ENCODE measurements at regions not wholly inside any gene's neighbourhood (a gene's known extent, or its start where the extent isn't known, plus 50 kb on each side); places are given as distances from the start of the nearest gene placed in this dataset.

GRCh38 chr5:178808886-178809285 is 50.9 kb upstream of the ZNF354B start:
- H3K4me1 ChIP-seq, result no peaks in the 10 kb centered on the region
- TF ChIP-seq POLR2AphosphoS5 (IDR thresholded peaks at IDR 0.05) (no peak), EP300 (IDR thresholded peaks at IDR 0.05) (no peak), CTCF (IDR thresholded peaks at IDR 0.05) (no peak), POLR2A (IDR thresholded peaks at IDR 0.05; ENCODE audit: low read depth) (no peak)

GRCh38 chr5:178801021-178801420 is 58.7 kb upstream of the ZNF354B start:
- Histone ChIP-seq H3K4me1 (no peaks in the 10 kb centered on the region), H3K9me3 (no peaks in the 10 kb centered on the region), H3K27me3 (peaks cover 0 to 12% (median 0%) of the 10 kb centered on the region in 4 donors), H3K36me3 (no peaks in the 10 kb centered on the region), H3K27ac (replicated peaks in 1 of 4) (no peak overlapping the region), H3K4me3 (no peak overlapping the region)
- WGBS, result 84% methylated on average over 5 of the region's 5 CpGs
- TF ChIP-seq CTCF (IDR thresholded peaks at IDR 0.05), result no peak
- no peak for TF ChIP-seq POLR2A (IDR thresholded peaks at IDR 0.05; ENCODE audit: low read depth)
- TF ChIP-seq POLR2AphosphoS5 (IDR thresholded peaks at IDR 0.05), result no peak
- TF ChIP-seq EP300 (IDR thresholded peaks at IDR 0.05), result no peak
- intact Hi-C loops (cut with DNase I), result no loop called here
- DNase-seq (ENCODE audit: extremely low spot score), result no peak

More at GRCh38 chr5:178808886-178809285, 50.9 kb upstream of the ZNF354B start:
- H3K4me3 ChIP-seq, result no peak overlapping the region
- no peaks in the 10 kb centered on the region for H3K9me3 ChIP-seq
- no peaks in the 10 kb centered on the region for H3K36me3 ChIP-seq
- H3K27me3 ChIP-seq, result peaks cover 0 to 22% (median 0%) of the 10 kb centered on the region in 4 donors
- H3K27ac ChIP-seq (replicated peaks in 1 of 4), result no peak overlapping the region
- DNase-seq (ENCODE audit: extremely low spot score), result no peak
- intact Hi-C loops (cut with DNase I), result no loop called here
- WGBS, result 64% methylated on average over 5 of the region's 5 CpGs

GRCh38 chr5:178797546-178798440 is 62.0 kb upstream of the ZNF354B start:
- Histone ChIP-seq H3K36me3 (no peaks in the 10 kb centered on the region), H3K9me3 (no peaks in the 10 kb centered on the region), H3K27me3 (peaks cover 0 to 18% (median 0%) of the 10 kb centered on the region in 4 donors), H3K4me3 (no peak overlapping the region), H3K4me1 (no peaks in the 10 kb centered on the region), H3K27ac (replicated peaks in 1 of 4) (no peak overlapping the region)
- intact Hi-C loops (cut with DNase I), result no loop called here
- DNase-seq (ENCODE audit: extremely low spot score), result no peak
- TF ChIP-seq EP300 (IDR thresholded peaks at IDR 0.05) (no peak), POLR2AphosphoS5 (IDR thresholded peaks at IDR 0.05) (no peak), POLR2A (IDR thresholded peaks at IDR 0.05; ENCODE audit: low read depth) (no peak), CTCF (IDR thresholded peaks at IDR 0.05) (no peak)
- WGBS, result 75% methylated on average over 13 of the region's 19 CpGs

GRCh38 chr5:178797101-178797521 is 62.6 kb upstream of the ZNF354B start:
- TF ChIP-seq POLR2AphosphoS5 (IDR thresholded peaks at IDR 0.05), result no peak
- no peak for TF ChIP-seq CTCF (IDR thresholded peaks at IDR 0.05)
- TF ChIP-seq POLR2A (IDR thresholded peaks at IDR 0.05; ENCODE audit: low read depth), result no peak
- no peak for TF ChIP-seq EP300 (IDR thresholded peaks at IDR 0.05)
- Histone ChIP-seq H3K4me1 (no peaks in the 10 kb centered on the region), H3K9me3 (no peaks in the 10 kb centered on the region), H3K27me3 (peaks cover 0 to 18% (median 0%) of the 10 kb centered on the region in 4 donors), H3K27ac (replicated peaks in 1 of 4) (no peak overlapping the region), H3K36me3 (no peaks in the 10 kb centered on the region), H3K4me3 (no peak overlapping the region)
- WGBS, result 100% methylated on average over 2 of the region's 12 CpGs
- intact Hi-C loops (cut with DNase I), result no loop called here
- no peak for DNase-seq (ENCODE audit: extremely low spot score)

All from esophagus muscularis mucosa (tissue), 4 donors.